HG03139 (cell line): ENCODE measurements at regions not wholly inside any gene's neighbourhood (a gene's known extent, or its start where the extent isn't known, plus 50 kb on each side); places are given as distances from the start of the nearest gene placed in this dataset.
"Not testable (repeated sequence)": the region's sequence is repeated elsewhere in the genome, so short reads cannot be mapped to it uniquely, and the experiment has no call there.

Experiments
- ATAC-seq: cut with Tn5 transposase; IDR thresholded peaks from one replicate; pipeline ENCODE4 v1.9.1; 2021; ENCODE audit not compliant: unreplicated experiment

DNA sequence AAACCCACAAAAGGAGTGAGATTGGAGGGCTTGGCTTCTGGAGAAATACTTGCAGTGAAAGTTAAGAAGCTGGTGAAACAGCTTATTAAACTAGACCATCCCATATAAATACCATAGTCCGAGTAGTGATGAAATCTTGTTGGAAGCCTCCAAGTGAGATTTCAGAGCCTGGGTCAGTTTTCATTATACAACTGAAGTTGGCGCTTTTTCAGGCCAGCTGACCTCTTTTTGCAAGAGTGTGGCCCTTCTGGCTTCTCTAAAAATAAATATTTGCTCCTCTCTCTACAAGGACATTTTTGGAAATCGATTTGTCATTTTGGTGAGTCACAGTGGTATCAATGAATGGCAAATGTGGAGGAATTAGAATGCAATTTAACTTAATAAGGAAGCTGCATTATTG lies 51.2 kb upstream of the THRB start:
- ATAC-seq = no peak

DNA sequence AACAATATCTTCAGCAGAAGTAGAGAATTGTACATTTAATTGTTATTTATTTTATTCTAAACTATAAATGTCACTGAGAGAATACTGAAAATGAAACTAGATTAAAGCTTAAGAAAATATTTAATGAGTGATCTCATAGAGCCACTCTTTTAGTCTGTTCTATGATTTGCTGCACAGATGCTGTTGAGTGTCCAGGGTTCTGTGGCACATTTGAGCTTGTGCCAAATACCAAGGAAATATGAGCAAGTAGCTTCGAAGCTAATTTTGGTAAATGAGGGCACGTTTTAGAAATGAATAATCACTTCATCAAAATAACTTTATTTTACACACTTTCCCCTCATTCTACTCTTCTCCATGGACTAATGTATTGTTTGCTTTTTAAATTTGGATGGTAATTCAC lies 53.6 kb upstream of the THRB start:
- no peak for ATAC-seq

DNA sequence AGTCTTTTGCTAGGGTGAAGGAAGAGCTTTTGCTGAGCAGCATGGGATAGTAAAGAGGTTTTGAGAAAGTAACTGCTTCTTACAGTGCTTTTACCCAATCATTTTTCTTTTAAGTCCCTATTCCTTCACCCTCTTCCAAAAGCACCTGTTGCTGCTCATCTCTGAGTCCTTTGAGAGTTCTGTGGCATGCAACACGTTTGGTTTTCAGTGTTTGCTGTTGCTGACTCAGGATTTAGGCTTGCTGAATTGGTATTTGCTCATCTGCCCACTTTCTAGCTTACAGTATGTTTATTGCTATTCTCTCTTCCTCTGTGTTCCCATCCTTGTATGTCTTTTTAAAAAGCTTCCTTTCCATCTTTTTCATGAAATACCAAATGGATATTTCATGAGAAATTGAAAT lies 55.9 kb upstream of the THRB start:
- no peak for ATAC-seq

DNA sequence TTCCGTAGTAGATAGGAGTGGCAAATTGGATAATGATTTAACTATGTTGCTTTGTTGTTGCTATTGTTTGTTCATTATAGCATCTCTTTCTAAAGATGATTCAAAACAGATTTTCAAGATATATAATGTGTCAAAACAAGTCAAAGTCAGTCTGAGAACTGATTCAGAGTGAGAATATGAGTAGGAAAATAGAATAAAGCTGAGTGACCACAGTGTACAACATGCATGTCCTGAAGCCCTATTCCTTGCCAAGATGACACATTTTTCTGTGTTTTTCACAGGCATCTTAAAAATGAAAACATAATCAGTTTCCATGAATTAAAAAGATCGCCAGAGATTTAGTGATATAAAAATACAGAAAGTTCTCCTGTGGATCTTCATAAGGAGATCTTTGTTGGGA lies 57.0 kb upstream of the THRB start:
- no peak for ATAC-seq

DNA sequence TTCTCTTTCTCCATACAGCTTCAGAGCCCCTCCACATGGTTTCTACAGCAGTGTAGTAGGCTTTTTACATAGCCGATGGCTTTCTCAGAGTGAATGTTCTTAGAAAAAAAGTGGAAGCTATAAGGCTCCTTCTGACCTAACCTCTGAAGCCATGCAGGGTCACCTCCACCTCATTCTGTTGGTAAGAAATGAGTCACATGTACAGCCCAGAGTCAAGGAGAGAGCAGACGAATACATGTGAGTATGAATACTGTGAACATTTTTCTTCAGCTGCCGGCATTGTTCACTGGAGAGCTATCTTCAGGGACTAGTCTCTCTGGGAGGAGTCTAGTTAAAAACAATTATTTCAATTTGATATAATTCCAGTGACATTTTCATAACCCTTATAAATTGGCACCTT lies 68.2 kb upstream of the THRB start:
- no peak for ATAC-seq

DNA sequence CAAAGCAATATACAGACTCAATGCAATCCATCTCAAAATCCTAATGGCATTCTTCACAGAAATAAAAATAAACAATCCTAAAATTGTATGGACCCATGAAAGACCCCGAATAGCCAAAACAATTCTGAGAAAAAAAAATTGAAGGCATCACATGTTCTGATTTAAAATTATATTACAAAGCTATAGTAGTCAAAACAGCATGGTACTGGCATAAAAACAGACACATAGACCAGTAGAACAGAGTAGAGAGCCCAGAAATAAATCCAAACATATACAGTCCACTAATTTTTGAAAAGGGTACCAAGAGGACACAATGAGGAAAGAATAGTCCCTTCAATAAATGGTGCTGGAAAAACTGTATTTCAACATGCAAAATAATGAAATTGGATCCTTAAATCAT lies 70.4 kb upstream of the THRB start:
- ATAC-seq = no peak

DNA sequence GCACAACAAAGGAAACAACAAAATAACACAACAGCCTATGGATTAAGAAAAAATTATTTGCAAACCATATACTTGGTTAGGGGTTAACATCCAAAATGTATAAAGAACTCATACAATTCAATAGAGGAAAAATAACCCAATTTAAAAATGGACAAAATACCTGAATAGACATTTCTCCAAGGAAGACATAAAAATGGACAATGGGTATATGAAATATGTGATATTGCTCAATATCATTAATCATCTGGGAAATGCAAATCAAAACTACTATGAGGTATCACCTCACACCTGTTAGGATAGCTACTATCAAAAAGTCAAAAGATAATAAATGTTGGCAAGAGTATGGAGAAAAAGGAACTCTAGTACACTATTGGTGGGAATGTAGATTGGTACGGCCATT lies 71.0 kb upstream of the THRB start:
- no peak for ATAC-seq

DNA sequence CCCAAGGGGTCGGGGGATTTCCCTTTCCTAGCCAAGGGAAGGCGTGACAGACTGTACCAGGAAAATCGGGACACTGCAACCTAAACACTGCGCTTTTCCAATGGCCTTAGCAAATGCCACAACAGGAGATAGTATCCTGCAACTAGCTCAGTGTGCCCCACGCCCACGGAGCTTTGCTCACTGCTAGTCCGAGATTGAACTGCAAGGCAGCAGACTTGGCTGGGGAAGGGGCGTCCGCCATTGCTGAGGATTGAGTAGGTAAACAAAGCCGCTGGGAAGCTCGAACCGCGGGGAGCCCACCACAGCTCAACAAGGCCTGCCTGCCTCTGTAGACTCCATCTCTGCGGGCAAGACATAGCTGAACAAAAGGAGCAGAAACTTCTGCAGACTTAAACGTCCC lies 72.3 kb upstream of the THRB start:
- ATAC-seq = no peak

DNA sequence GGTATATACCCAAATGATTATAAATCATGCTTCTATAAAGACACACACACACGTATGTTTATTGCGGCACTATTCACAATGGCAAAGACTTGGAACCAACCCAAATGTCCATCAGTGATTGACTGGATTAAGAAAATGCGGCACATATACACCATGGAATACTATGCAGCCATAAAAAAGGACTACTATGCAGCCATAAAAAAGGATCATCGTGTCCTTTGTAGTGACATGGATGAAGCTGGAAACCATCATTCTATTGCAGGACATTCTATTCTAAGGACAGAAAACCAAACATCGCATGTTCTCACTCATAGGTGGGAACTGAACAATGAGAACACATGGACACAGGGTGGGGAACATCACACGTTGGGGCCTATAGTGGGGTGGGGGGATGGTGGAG lies 77.8 kb upstream of the THRB start:
- not testable (repeated sequence) for ATAC-seq

DNA sequence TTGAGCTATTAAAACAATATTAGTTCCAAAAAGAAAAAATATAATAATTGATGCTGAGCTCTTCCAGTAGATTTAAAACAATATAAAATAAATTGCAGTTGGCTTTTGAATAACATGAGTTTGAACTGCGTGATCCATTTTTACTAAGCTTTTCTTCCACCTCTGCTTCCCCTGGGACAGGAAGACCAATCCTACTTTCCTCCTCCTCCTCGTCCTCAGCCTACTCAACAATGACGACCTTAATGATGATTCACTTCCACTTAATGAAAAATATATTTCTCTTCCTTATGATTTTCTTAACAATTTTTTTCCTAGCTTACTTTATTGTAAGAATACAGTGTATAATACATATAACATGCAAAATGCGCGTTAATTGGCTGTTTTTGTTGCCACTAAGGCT lies 78.9 kb upstream of the THRB start:
- no peak for ATAC-seq

DNA sequence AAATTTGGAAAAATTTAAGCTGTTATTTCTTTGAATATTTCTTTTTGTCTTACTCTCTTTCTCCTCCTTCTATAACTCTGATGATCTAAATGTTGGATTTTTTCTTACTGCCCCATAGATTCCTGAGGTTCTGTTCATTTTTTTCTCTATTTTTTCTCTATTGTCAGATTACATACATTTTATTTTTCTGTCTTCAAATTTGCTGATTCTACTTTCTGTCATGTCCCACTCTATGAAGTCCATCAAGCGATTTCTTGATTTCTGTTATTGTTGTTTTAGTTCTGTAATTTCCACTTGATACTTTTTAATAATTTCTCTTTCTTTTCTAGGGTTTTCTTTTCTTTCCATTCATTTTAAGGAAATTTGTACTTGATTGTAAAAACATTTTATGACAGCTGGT lies 83.7 kb upstream of the THRB start:
- no peak for ATAC-seq

DNA sequence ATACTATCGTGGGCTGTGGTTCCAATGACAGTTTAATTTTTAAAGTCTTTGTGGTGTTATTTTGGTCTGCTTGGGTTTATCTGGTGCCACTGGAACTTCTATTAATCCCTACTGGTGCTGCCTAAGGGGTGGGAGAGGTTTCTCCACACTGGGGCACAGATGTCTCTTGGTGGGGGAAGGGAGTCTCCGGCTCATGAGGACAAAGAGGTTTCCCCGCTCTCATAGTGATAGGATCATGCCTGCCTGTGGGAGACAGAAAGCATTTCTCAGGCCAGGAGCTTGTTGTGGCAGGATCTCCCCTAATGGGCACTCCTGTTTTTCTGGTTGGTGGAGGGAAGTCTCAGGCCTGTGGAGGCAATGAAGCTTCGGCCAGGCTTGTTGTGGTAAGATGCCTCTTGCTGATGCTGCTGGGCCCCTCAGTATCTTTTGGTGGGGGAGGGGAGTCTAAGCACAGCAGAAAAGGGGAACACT lies 84.3 kb upstream of the THRB start:
- ATAC-seq = no peak

DNA sequence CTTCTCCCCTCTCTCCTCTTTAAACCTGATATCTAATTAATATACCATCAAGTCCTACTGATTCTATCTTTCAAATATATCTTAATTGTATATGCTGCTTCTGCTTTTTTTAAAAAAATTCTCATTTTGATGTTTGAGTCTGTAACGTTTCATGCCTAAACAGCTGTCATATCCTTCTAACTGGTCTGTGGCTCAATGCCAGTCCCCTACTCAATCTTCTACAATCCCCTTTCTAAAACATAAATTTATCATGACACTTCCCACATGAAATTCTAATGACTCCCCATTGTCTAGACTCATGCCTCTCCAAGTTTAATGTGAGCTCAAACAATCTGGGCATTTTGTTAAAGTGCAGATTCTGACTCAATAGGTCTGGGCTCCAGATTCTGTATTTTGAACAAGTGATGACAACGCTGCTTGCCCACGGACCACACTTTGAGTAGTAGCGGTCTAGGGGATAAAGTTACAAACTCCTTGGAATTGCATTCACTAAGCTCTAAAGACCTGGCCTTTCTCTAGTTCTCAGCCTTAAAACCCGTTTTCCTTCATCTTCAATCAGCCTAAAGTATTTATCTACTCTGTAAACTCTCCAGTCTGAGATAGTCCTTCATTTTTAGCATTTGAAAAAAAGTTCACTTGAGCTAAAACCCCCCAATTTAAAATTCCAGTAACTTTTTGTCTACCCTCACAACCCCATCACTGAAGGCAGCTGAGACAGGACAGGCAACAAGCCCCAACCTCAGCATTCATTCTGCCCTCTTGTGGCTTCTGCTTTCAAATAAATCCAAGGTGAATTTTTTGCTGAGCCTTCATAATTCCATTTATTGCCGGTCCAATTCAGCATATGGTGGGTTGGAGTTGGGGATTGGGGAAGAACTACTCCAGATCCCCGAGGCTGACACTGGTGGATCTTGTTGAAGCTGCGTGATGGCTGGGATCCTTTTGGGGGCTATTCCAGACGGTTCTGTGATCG lies 88.1 kb upstream of the THRB start:
- ATAC-seq = no peak

DNA sequence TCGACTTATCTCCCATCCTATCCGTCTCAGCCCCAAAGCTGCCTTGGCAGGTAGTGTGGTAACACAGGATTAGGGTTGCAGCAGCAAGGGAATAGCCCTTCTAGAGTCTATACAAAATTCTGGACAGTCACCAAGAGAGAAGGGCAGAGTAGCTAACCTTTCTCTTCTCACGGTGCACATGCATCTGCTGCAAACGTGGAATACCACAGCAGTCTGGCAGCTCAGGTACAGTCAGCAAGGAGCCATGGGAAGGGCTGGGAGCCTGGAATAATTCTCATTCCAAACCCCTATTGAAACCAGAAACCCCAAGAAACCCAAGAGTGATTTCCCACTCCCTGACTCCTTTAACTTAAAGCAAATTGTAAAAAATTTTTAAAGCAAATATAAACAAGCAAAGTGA lies 92.3 kb upstream of the THRB start:
- no peak for ATAC-seq

DNA sequence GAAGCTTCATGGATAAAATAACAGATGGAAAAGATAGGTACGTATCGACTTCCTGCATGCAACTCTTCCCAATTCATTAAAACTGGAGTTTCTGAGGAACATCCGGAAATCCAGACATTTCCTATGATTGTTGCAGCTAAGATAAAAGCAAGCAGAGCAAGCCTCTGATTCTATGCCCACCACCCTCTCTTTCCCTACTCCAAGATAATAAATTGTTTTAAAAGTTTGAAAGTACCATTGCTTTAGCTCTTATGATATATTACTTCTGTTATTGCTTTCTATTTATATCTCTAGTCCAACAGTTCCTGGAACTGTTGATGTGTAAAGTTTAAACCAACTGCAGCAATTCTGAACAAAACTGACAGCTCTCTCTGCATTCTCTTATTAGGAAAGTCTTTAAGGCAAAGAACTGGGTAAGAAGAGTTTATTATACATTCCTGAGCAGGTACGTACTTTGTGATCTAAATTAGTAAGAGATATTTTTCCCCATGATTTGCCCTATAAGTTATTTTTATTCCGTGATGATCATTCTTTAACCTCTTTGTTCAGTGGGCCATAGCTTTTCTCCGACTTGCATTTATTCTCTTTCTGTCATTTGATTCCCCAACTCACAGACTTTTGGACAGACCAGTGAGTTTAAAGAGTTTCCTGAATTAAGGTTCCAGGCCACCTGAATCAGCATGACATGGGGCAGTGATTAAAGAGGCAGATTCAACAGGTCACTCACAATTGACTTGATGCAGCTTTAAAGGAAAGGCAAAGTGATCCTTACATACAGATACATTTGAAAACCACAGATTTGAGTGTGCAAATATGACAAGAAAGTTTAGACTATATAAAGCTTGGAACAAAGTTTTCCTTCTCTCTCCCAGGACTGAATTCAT lies 94.2 kb upstream of the THRB start:
- ATAC-seq = no peak

DNA sequence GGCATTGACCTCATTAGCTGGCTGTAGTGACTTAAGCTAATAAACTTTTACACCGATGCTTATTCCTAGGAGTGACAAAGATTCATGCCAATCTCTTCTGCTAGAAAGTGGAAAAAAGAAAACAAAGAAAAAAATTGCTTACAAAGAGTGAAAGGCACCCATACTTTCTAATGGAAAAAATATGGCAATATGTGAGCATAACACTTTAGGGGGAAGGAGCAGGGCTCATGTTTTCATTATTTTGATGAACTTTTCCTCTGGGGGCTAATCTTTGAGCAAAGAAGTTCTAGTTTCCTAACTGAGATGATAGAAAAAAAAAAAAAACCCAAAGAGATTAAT lies 94.8 kb upstream of the THRB start:
- no peak for ATAC-seq

DNA sequence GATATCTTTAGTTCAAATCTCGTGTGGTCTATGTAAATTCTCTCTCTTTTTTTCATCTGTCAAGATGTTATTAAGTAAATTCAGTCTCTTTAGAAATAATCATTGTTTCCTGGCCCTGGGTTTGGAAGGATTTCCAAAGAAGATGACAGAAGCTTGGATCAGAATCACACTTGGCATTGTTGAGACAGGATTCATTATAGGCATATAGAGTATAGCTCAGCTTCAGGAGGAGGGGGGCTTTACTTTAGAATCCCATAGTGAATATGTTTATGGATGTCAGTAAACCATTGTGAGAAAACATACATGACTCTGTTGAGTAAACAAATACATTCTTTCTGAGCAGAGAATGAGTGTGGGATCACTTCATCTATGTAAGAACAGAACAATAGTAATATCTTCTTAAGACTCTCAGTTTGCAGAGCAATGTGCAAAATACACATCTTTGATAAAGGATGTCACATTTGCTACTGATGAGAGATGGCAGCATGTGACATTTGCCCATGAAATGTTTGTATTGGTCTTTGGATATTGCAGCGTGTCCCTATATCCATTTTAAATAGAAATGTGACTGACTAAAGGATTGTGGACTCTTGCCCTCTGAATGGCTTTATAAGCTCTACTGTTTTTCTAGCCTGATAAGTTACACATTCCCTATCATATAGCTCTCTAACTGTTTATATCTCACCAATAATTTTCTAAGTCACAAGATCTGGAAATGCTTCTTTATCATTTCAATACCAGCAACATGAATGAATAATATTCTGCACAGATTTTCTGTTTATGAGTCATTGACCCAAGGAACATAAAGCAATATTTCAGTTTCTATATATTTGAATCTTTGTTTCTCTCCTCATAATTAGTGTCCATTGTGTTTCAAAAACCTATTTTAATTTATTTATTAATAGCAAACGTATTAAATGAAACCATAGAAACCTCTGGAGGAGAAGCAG lies 95.6 kb upstream of the THRB start:
- ATAC-seq = no peak

DNA sequence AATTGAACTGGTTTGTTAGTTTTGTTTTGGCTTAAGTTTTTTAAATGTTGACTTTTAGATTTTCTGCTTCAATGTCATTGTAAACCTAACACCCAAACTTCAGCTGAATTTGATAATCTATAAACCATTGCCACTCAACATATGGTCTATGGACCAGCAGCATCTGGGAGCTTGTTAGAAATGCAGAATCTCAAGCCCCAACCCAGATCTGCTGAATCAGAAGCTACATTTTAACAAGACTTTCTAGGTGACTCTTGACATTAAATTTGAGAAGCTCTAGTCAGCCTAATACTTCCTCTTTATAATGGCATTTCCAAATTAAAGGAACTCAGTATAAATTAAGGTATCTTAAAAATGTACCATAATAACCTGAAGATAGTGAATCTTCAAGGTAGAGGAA lies 96.5 kb upstream of the THRB start:
- no peak for ATAC-seq

DNA sequence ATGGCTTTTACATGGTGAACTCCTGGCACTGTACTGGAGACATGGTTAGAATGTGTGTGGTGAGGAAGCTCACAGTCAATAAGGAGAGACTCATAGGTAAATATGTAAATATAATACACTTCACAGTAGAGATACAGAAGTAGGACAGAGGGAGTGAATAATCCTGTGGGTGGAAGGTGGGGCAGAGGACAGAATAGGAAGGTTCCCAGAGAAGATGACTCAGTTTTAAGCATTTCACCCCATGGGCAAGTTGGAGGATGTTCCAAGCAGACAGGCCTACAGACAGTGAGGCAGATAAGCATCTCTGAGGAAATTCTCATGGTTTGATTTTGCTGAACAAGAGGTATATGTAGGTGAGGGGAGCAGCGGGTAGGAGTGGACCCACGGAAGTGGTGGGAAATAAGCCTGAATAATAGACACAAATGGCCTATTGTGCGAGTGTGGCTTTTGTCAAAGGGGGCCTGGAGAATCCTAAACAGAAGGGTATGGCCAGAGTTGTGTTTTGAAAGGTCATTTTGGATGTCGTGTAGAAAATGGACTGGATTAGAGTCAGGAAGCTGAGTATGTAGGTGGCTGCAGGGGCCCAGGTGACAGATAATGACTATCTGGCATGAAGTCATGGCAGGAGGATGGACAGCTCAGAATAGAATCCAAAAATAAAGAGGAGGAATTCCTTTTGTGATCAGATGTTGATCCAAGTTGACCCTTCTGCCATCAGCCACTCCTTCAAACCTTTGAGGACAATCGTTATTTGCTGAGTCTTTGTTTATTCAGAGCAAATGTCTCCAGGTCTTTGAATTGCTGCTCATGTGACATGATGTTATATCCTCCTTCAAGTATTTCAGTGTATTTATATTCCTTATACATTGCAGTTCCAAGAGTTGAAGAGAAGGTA lies 97.3 kb upstream of the THRB start:
- no peak for ATAC-seq

DNA sequence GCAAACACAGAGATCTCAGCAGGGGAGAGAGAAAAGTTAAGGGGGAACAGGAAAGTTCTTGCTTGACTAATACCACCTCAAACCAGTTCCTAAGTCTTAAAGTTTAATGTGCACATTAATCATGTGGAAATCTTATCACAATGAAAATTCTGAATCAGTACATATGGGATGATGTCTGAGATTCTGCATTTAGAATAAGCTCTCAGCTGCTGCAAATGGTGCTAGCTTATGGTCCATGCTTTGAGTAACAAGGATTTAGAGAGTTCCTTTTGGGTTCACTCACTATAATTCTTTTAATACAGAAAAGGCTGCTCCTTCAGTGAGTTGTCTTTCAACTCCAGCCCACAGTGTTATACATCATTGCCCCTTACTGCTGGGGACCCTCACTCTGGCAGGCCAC lies 99.5 kb upstream of the THRB start:
- no peak for ATAC-seq
